Panc1 (cell line): ENCODE measurements at regions not wholly inside any gene's neighbourhood (a gene's known extent, or its start where the extent isn't known, plus 50 kb on each side); places are given as distances from the start of the nearest gene placed in this dataset.

Experiments used
- SIN3A ChIP-seq: IDR thresholded peaks from 2 replicates; pipeline ENCODE4 v1.6.1; 2012; ENCODE audit warnings: low read depth, mild to moderate bottlenecking, low read length, moderate library complexity, borderline replicate concordance; ENCODE audit not compliant: insufficient read depth
- TF ChIP-seq, protein P1 (sequence below): fragments of 450-650 bp; IDR thresholded peaks from 2 replicates; pipeline ENCODE4 v1.5.1; 2017; ENCODE audit warnings: mild to moderate bottlenecking

DNA sequence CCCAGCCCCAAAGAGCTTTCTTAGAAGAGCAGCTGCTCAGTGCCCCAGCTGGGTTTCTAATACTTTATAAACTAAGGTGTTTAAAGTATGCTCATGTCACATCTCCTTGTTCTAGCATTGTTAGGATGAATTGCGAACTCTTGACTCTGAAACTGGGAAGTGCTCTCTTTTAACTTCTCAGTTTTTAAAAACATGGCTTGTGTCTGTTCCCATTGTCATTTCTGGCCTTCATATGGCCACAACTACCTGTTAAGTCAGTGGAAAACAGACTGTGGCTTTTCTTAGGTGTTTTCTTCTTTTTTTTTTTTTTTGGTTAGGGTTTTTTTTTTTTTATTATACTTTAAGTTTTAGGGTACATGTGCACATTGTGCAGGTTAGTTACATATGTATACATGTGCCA, 164.7 kb downstream of the KCNRG start:
- TF ChIP-seq, protein P1, sequence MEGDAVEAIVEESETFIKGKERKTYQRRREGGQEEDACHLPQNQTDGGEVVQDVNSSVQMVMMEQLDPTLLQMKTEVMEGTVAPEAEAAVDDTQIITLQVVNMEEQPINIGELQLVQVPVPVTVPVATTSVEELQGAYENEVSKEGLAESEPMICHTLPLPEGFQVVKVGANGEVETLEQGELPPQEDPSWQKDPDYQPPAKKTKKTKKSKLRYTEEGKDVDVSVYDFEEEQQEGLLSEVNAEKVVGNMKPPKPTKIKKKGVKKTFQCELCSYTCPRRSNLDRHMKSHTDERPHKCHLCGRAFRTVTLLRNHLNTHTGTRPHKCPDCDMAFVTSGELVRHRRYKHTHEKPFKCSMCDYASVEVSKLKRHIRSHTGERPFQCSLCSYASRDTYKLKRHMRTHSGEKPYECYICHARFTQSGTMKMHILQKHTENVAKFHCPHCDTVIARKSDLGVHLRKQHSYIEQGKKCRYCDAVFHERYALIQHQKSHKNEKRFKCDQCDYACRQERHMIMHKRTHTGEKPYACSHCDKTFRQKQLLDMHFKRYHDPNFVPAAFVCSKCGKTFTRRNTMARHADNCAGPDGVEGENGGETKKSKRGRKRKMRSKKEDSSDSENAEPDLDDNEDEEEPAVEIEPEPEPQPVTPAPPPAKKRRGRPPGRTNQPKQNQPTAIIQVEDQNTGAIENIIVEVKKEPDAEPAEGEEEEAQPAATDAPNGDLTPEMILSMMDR, result no peak
- TF ChIP-seq SIN3A, result no peak
